ENCODE measurements at regions not wholly inside any gene's neighbourhood (a gene's known extent, or its start where the extent isn't known, plus 50 kb on each side); places are given as distances from the start of the nearest gene placed in this dataset.

- DNase-seq (ENCODE audit: extremely low read depth, low read depth), result no peak
- TF ChIP-seq CTCF (IDR thresholded peaks at IDR 0.05; ENCODE audit: low read depth, low read length, missing control alignments), result no peak
- H3K4me3 ChIP-seq (replicated peaks; ENCODE audit: low read depth, low read length), result no peak overlapping the region
Measured at GRCh38 chr4:113849771-113850170, 88.2 kb upstream of the CAMK2D start.

- no peak for TF ChIP-seq CTCF (IDR thresholded peaks at IDR 0.05; ENCODE audit: low read depth, low read length, missing control alignments)
- DNase-seq (ENCODE audit: extremely low read depth, low read depth), result no peak
- no peak overlapping the region for H3K4me3 ChIP-seq (replicated peaks; ENCODE audit: low read depth, low read length)
Measured at GRCh38 chr4:113847710-113848109, 86.2 kb upstream of the CAMK2D start.

GRCh38 chr4:113846433-113846832, 84.9 kb upstream of the CAMK2D start:
- DNase-seq (ENCODE audit: extremely low read depth, low read depth), result no peak

GRCh38 chr4:113845138-113845537, 83.6 kb upstream of the CAMK2D start:
- no peak for TF ChIP-seq CTCF (IDR thresholded peaks at IDR 0.05; ENCODE audit: low read depth, low read length, missing control alignments)
- H3K4me3 ChIP-seq (replicated peaks; ENCODE audit: low read depth, low read length), result no peak overlapping the region
- DNase-seq (ENCODE audit: extremely low read depth, low read depth), result no peak

More at GRCh38 chr4:113846433-113846832, 84.9 kb upstream of the CAMK2D start:
- no peak for TF ChIP-seq CTCF (IDR thresholded peaks at IDR 0.05; ENCODE audit: low read depth, low read length, missing control alignments)
- no peak overlapping the region for H3K4me3 ChIP-seq (replicated peaks; ENCODE audit: low read depth, low read length)

GRCh38 chr4:113844369-113844768, 82.8 kb upstream of the CAMK2D start:
- DNase-seq (ENCODE audit: extremely low read depth, low read depth), result no peak
- no peak for TF ChIP-seq CTCF (IDR thresholded peaks at IDR 0.05; ENCODE audit: low read depth, low read length, missing control alignments)
- H3K4me3 ChIP-seq (replicated peaks; ENCODE audit: low read depth, low read length), result no peak overlapping the region

- no peak for TF ChIP-seq CTCF (IDR thresholded peaks at IDR 0.05; ENCODE audit: low read depth, low read length, missing control alignments)
- no peak overlapping the region for H3K4me3 ChIP-seq (replicated peaks; ENCODE audit: low read depth, low read length)
- DNase-seq (ENCODE audit: extremely low read depth, low read depth), result no peak
Measured at GRCh38 chr4:113840861-113841260, 79.3 kb upstream of the CAMK2D start.

GRCh38 chr4:113838460-113838859, 76.9 kb upstream of the CAMK2D start:
- DNase-seq (ENCODE audit: extremely low read depth, low read depth), result no peak
- no peak for TF ChIP-seq CTCF (IDR thresholded peaks at IDR 0.05; ENCODE audit: low read depth, low read length, missing control alignments)
- H3K4me3 ChIP-seq (replicated peaks; ENCODE audit: low read depth, low read length), result no peak overlapping the region

Data from HFF-Myc (cell line).